GM23248 (cell line): ENCODE measurements at regions not wholly inside any gene's neighbourhood (a gene's known extent, or its start where the extent isn't known, plus 50 kb on each side); places are given as distances from the start of the nearest gene placed in this dataset.
A peak's percentile ranks its signal among the peaks of the same experiment; 100 is the strongest.

Source experiments
- DNase-seq: peaks from one replicate; pipeline ENCODE4 v3.0.0-alpha.2; 2015
- H2AFZ ChIP-seq: fragments of 200-600 bp; sonication (generic); 2 replicates; pipeline ENCODE4 v1.6.1; 2016; ENCODE audit warnings: antibody characterized with exemption
- H3F3A ChIP-seq: fragments of 200-600 bp; sonication (generic); 2 replicates; pipeline ENCODE4 v1.6.1; 2016; ENCODE audit warnings: mild to moderate bottlenecking, antibody characterized with exemption, mixed run types; ENCODE audit not compliant: insufficient read depth
- H3K27ac ChIP-seq: fragments of 200-600 bp; sonication (generic); 2 replicates; pipeline ENCODE4 v1.5.1; 2016; ENCODE audit warnings: mild to moderate bottlenecking
- H3K27me3 ChIP-seq: fragments of 200-600 bp; sonication (generic); replicated peaks from 2 replicates; pipeline ENCODE4 v1.6.1; 2016; ENCODE audit warnings: mild to moderate bottlenecking; ENCODE audit not compliant: insufficient read depth
- H3K36me3 ChIP-seq: fragments of 200-600 bp; sonication (generic); 2 replicates; pipeline ENCODE4 v1.6.1; 2016; ENCODE audit warnings: low read depth, mild to moderate bottlenecking
- H3K4me1 ChIP-seq: fragments of 200-600 bp; sonication (generic); 2 replicates; pipeline ENCODE4 v1.6.1; 2016; ENCODE audit warnings: mild to moderate bottlenecking; ENCODE audit not compliant: insufficient read depth
- H3K4me2 ChIP-seq: fragments of 200-600 bp; sonication (generic); one replicate; pipeline ENCODE4 v1.6.1; 2016; ENCODE audit warnings: mild to moderate bottlenecking; ENCODE audit not compliant: unreplicated experiment
- H3K4me3 ChIP-seq: fragments of 200-600 bp; sonication (generic); 2 replicates; pipeline ENCODE4 v1.5.1; 2016; ENCODE audit warnings: mild to moderate bottlenecking
- H3K79me2 ChIP-seq: fragments of 200-600 bp; sonication (generic); 2 replicates; pipeline ENCODE4 v1.6.1; 2016; ENCODE audit warnings: mild to moderate bottlenecking; ENCODE audit not compliant: insufficient read depth
- H3K9ac ChIP-seq: fragments of 200-600 bp; sonication (generic); 2 replicates; pipeline ENCODE4 v1.6.1; 2016; ENCODE audit warnings: mild to moderate bottlenecking
- H3K9me2 ChIP-seq: fragments of 200-600 bp; sonication (generic); 2 replicates; pipeline ENCODE4 v1.6.1; 2016; ENCODE audit warnings: mixed run types, mild to moderate bottlenecking, moderate library complexity; ENCODE audit not compliant: insufficient read depth
- H3K9me3 ChIP-seq: fragments of 200-600 bp; sonication (generic); one replicate; pipeline ENCODE4 v1.6.1; 2017; ENCODE audit warnings: low read depth
- H4K20me1 ChIP-seq: fragments of 200-600 bp; sonication (generic); 2 replicates; pipeline ENCODE4 v1.6.0; 2016; ENCODE audit not compliant: insufficient read depth
- EZH2 ChIP-seq: fragments of 200-600 bp; sonication (generic); IDR thresholded peaks from 2 replicates; pipeline ENCODE4 v1.6.1; 2018; ENCODE audit warnings: antibody characterized with exemption, mild to moderate bottlenecking; ENCODE audit not compliant: insufficient read depth, poor library complexity, severe bottlenecking
- EZH2phosphoT487 ChIP-seq: fragments of 200-600 bp; sonication (generic); IDR thresholded peaks from 2 replicates; pipeline ENCODE4 v1.6.1; 2018; ENCODE audit warnings: antibody characterized with exemption, moderate library complexity, mild to moderate bottlenecking, low read depth; ENCODE audit not compliant: insufficient read depth
- WGBS, 2 experiments: methylation state at CpG; one replicate each; pipeline ENCODE4 v1.1.6; 2015 to 2017; ENCODE audit warnings: low lambda C conversion rate in 2 of 2, low coverage in 1 of 2; ENCODE audit errors: missing lambda C conversion rate in 2 of 2; 5-methylcytosine and 5-hydroxymethylcytosine counted together
- in situ Hi-C: fragments of 300-500 bp; cut with MboI; formaldehyde crosslinking; loops from 2 replicates; pipeline ENCODE4 v1.15.0; 2020

DNA sequence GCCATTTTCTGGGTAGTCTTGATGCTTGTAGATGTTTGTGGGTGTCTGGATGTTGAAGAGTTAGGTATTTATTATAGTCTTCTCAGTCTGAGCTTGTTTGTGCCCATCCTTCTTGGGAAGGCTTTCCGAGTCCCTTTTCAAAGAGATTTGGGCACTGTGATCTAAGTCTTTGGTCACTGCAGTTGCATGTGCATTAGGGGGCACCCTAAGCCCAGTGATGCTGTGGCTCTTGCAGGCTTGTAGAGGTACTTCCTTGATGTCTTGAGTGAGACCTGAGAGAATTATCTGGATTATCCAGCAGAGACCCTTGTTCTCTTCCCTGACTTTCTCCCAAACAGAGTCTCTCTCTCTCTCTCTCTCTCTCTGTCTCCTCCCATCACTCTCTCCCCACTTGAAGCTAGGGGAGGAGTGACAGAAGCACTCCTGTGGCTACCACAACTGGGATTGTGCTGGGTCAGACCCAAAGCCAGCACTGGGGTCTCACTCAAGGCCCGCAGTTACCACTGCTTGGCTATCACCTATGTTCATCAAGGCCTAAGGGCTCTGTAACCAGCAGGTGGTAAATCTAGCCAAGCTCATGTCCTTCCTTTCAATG is 68.5 kb downstream of the TMCO5A start:
- Histone ChIP-seq H3K36me3 (no peaks in the 10 kb centered on the region), H3K4me2 (no peak overlapping the region), H3K9me2 (no peaks in the 10 kb centered on the region), H3K9ac (no peak overlapping the region), H3K4me3 (no peak overlapping the region), H2AFZ (no peak overlapping the region), H3K27ac (no peak overlapping the region), H3K4me1 (0 out of 2 replicates have a peak, but pooled peaks cover 4% of the 10 kb centered on the region), H3F3A (peaks cover 5% of the 10 kb centered on the region; the same call in 1 of the 2 replicates), H3K79me2 (no peaks in the 10 kb centered on the region), H3K9me3 (no peaks in the 10 kb centered on the region), H4K20me1 (no peaks in the 10 kb centered on the region), H3K27me3 (no peaks in the 10 kb centered on the region)
- in situ Hi-C loops = loop anchor here (5.0 to 10.0 kb wide), 2 partner anchors 352 to 409 kb away; no protein-coding TSS in a partner anchor
- TF ChIP-seq EZH2 = no peak
- no peak for TF ChIP-seq EZH2phosphoT487
- 88 to 90% methylated on average over 2 of the region's 2 CpGs for WGBS, 2 experiments
- DNase-seq = peak; percentile 80

DNA sequence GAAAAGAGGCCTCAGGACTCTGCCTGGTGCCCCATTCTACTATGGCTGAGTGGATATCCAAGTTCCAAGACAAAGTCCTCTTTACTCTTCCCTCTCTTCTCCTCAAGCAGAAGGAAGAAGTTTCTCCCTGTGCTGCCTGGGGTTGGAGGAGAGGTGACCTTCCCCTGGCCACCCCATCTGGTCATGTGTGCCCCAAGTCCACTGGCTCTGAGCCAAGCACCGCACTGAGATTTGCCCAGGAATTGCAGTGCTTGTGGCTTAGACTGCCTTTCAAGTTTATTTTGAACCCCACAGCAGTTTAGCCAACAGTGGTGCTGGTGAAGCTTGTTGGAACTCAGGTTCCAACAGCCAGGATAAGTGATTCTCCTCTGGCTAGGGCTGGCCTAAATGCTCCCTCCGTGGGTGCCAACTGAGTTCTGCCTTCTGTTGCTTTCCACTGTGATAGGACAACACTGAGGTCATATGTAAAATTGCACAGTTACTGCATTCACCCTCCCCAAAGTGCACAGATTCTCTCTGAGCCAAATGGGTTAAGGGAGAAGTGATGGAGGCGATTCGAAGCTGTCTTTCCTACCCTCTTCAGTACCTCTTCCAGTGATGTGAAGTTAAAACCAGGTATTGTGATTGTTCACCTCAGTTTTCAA is 69.9 kb downstream of the TMCO5A start:
- H3K4me3 ChIP-seq = no peak overlapping the region
- no peaks in the 10 kb centered on the region for H3K79me2 ChIP-seq
- in situ Hi-C loops = loop anchor here (5.0 to 10.0 kb wide), 2 partner anchors 350 to 408 kb away; no protein-coding TSS in a partner anchor
- H3K27ac ChIP-seq = no peak overlapping the region
- H3F3A ChIP-seq = peaks cover 5% of the 10 kb centered on the region; the same call in 1 of the 2 replicates
- no peaks in the 10 kb centered on the region for H3K36me3 ChIP-seq
- no peaks in the 10 kb centered on the region for H3K27me3 ChIP-seq
- H3K4me2 ChIP-seq = no peak overlapping the region
- no peak for TF ChIP-seq EZH2
- no peak for TF ChIP-seq EZH2phosphoT487
- H3K9me2 ChIP-seq = no peaks in the 10 kb centered on the region
- H4K20me1 ChIP-seq = no peaks in the 10 kb centered on the region
- H3K4me1 ChIP-seq = 0 out of 2 replicates have a peak, but pooled peaks cover 4% of the 10 kb centered on the region
- no peak overlapping the region for H3K9ac ChIP-seq
- DNase-seq = no peak
- no peak overlapping the region for H2AFZ ChIP-seq
- no peaks in the 10 kb centered on the region for H3K9me3 ChIP-seq
- 73 to 77% methylated on average over 4 of the region's 4 CpGs for WGBS, 2 experiments

GRCh38 chr15:38005953-38006808 is 71.7 kb downstream of the TMCO5A start:
- H3K9ac ChIP-seq = no peak overlapping the region
- H3K4me3 ChIP-seq = no peak overlapping the region
- no peak overlapping the region for H3K27ac ChIP-seq
- no peaks in the 10 kb centered on the region for H3K9me2 ChIP-seq
- in situ Hi-C loops = loop anchor here (10.0 kb wide), 1 partner anchor 349 kb away; no protein-coding TSS in a partner anchor
- no peaks in the 10 kb centered on the region for H3K27me3 ChIP-seq
- H4K20me1 ChIP-seq = no peaks in the 10 kb centered on the region
- no peaks in the 10 kb centered on the region for H3K79me2 ChIP-seq
- no peaks in the 10 kb centered on the region for H3K36me3 ChIP-seq
- no peak overlapping the region for H2AFZ ChIP-seq
- peak; percentile 17 for DNase-seq
- peaks cover 5% of the 10 kb centered on the region; the same call in 1 of the 2 replicates for H3F3A ChIP-seq
- WGBS, 2 experiments = 79 to 81% methylated on average over 2 of the region's 2 CpGs
- TF ChIP-seq EZH2phosphoT487 (no peak), EZH2 (no peak)
- H3K9me3 ChIP-seq = no peaks in the 10 kb centered on the region
- no peak overlapping the region for H3K4me2 ChIP-seq
- 0 out of 2 replicates have a peak, but pooled peaks cover 4% of the 10 kb centered on the region for H3K4me1 ChIP-seq

GRCh38 chr15:38010395-38010794 is 76.0 kb downstream of the TMCO5A start:
- H3F3A ChIP-seq = peaks cover 5% of the 10 kb centered on the region; the same call in 1 of the 2 replicates
- no peaks in the 10 kb centered on the region for H3K36me3 ChIP-seq
- no peaks in the 10 kb centered on the region for H3K79me2 ChIP-seq
- H3K9ac ChIP-seq = no peak overlapping the region
- H4K20me1 ChIP-seq = no peaks in the 10 kb centered on the region
- H3K4me2 ChIP-seq = no peak overlapping the region
- H3K27me3 ChIP-seq = no peaks in the 10 kb centered on the region
- no peaks in the 10 kb centered on the region for H3K9me2 ChIP-seq
- DNase-seq = no peak
- 80 to 81% methylated on average over 6 of the region's 6 CpGs for WGBS, 2 experiments
- no peaks in the 10 kb centered on the region for H3K9me3 ChIP-seq
- H3K4me3 ChIP-seq = no peak overlapping the region
- 0 out of 2 replicates have a peak, but pooled peaks cover 4% of the 10 kb centered on the region for H3K4me1 ChIP-seq
- in situ Hi-C loops = no loop called here
- no peak for TF ChIP-seq EZH2
- no peak for TF ChIP-seq EZH2phosphoT487
- no peak overlapping the region for H2AFZ ChIP-seq
- H3K27ac ChIP-seq = no peak overlapping the region
